ENCODE measurements at regions not wholly inside any gene's neighbourhood (a gene's known extent, or its start where the extent isn't known, plus 50 kb on each side); places are given as distances from the start of the nearest gene placed in this dataset.

DNA sequence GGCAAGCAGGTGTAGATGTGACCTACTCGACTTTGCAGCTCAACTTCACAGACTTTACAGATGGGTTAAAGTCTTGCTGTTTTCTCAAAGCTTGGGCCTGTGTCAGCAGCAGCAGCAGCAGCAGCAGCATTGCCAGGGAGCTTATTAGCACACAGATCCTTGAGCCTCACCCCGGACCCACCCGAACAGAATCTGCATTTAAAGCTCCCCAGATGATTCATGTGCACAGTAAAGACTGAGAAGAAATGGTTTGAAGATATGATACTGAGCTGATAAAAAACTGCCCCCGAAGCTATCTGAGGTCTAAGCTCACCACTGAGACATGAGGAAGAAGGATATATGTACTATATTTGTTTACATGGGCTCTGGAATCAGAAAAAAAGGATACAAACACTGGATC, 231.7 kb downstream of the ARPP21 start:
- no peak for DNase-seq (ENCODE audit: low spot score)
- no peak overlapping the region for H3K27ac ChIP-seq
- H3K27me3 ChIP-seq, result no peaks in the 10 kb centered on the region
- H3K9me3 ChIP-seq, result no peaks in the 10 kb centered on the region
- no peak for TF ChIP-seq CTCF (IDR thresholded peaks at IDR 0.05)
- no peak overlapping the region for H3K4me3 ChIP-seq
- H3K36me3 ChIP-seq, result no peaks in the 10 kb centered on the region
- H3K4me1 ChIP-seq, result no peaks in the 10 kb centered on the region

DNA sequence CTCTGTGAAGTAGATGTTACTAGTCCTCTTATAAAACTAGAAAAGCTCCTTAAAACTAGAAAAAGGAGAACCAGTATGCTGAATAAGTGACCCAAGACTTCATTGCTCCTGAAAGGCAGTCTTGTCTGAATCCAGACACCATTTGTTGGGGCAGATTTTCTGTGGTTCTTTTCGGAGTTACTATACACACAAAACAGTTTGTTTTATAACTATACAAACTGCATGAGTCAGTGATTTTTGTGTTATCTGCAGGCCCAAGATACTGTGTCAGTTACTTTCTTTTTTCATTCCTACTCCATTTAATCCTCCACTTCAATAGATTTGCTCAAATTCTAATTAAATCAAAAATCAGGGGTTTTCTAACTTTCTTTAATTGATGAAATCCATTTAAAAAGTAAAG, 244.6 kb downstream of the ARPP21 start:
- Histone ChIP-seq H3K36me3 (no peaks in the 10 kb centered on the region), H3K27ac (no peak overlapping the region), H3K27me3 (no peaks in the 10 kb centered on the region), H3K9me3 (peaks cover 0 to 10% of the 10 kb centered on the region in 2 donors), H3K4me3 (no peak overlapping the region), H3K4me1 (no peaks in the 10 kb centered on the region)
- TF ChIP-seq CTCF (IDR thresholded peaks at IDR 0.05), result no peak
- no peak for DNase-seq (ENCODE audit: low spot score)

DNA sequence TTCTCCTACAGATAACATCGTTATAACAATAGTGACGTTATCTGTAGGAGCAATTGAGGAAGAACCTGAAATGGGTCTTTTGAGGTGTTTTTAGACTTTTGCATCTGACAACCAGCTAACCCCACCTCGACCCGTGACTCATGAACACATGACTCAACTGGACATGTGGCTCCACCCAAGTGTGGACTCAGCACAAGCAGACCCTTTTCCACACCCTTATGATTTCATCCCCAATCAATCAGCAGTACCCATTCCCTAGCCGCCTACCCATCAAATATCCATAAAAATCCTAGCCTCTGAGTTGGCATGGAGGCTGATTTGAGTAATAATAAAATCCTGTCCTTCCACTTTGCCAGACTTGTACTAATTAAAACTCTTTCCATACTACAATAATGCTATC, 255.4 kb downstream of the ARPP21 start:
- DNase-seq (ENCODE audit: low spot score), result no peak
- Histone ChIP-seq H3K4me1 (no peaks in the 10 kb centered on the region), H3K9me3 (no peaks in the 10 kb centered on the region), H3K27ac (no peak overlapping the region), H3K36me3 (no peaks in the 10 kb centered on the region), H3K4me3 (no peak overlapping the region), H3K27me3 (no peaks in the 10 kb centered on the region)
- no peak for TF ChIP-seq CTCF (IDR thresholded peaks at IDR 0.05)

- DNase-seq (ENCODE audit: low spot score), result no peak
- Histone ChIP-seq H3K27me3 (no peaks in the 10 kb centered on the region), H3K9me3 (no peaks in the 10 kb centered on the region), H3K36me3 (no peaks in the 10 kb centered on the region), H3K4me3 (no peak overlapping the region), H3K4me1 (no peaks in the 10 kb centered on the region), H3K27ac (no peak overlapping the region)
- no peak for TF ChIP-seq CTCF (IDR thresholded peaks at IDR 0.05)
Measured at GRCh38 chr3:35899245-35899644, 259.9 kb downstream of the ARPP21 start.

GRCh38 chr3:35900079-35900478, 260.8 kb downstream of the ARPP21 start:
- DNase-seq (ENCODE audit: low spot score), result no peak
- Histone ChIP-seq H3K9me3 (no peaks in the 10 kb centered on the region), H3K4me1 (no peaks in the 10 kb centered on the region), H3K27ac (no peak overlapping the region), H3K4me3 (no peak overlapping the region), H3K36me3 (no peaks in the 10 kb centered on the region), H3K27me3 (no peaks in the 10 kb centered on the region)
- TF ChIP-seq CTCF (IDR thresholded peaks at IDR 0.05), result no peak

- H3K4me1 ChIP-seq, result no peaks in the 10 kb centered on the region
- DNase-seq (ENCODE audit: low spot score), result peak; percentile 61
- no peaks in the 10 kb centered on the region for H3K9me3 ChIP-seq
- H3K27me3 ChIP-seq, result no peaks in the 10 kb centered on the region
- peak in 1 of 2 donors; percentile 87 for TF ChIP-seq CTCF (IDR thresholded peaks at IDR 0.05)
- H3K36me3 ChIP-seq, result no peaks in the 10 kb centered on the region
- no peak overlapping the region for H3K27ac ChIP-seq
- H3K4me3 ChIP-seq, result no peak overlapping the region
Measured at GRCh38 chr3:35908366-35909232, 269.3 kb downstream of the ARPP21 start.

All from right atrium auricular region (tissue), 2 donors.